HepG2 (cell line): ENCODE measurements at regions not wholly inside any gene's neighbourhood (a gene's known extent, or its start where the extent isn't known, plus 50 kb on each side); places are given as distances from the start of the nearest gene placed in this dataset.

ENCODE experiments used
- ATAC-seq: fragments of 200-7000 bp; cut with Tn5 transposase; 3 replicates; pipeline ENCODE4 v1.9.1; 2020; ENCODE audit warnings: mild to moderate bottlenecking, moderate library complexity
- BruUV-seq: library from RNA; stranded (reverse); fragments of 400-500 nt; replicated peaks from 2 replicates; lab custom pipeline; 2021; lab: Mats Ljungman, UMichigan
- CTCF ChIA-PET: fragments of 300-600 bp; formaldehyde crosslinking; extraction: SDS; loops from one replicate; lab custom pipeline; 2021; ENCODE audit warnings: low total read pairs, inconsistent platforms, low intra/inter-chr PET ratio; lab: Yijun Ruan, JAX
- POLR2A ChIA-PET: fragments of 350-600 bp; sonication (Branson Sonifier 250); formaldehyde crosslinking; loops from one replicate; lab custom pipeline; 2020; ENCODE audit warnings: antibody characterized with exemption, inconsistent platforms; lab: Yijun Ruan, JAX
- DNase-seq: peaks from one replicate; pipeline ENCODE4 v3.0.0-alpha.2; 2015; ENCODE audit warnings: low spot score
- FAIRE-seq: peaks from 3 replicates; lab custom pipeline; 2011; peaks lifted over from hg19 to GRCh38; lab: Jason Lieb, UNC
- H2AFZ ChIP-seq: one replicate; pipeline ENCODE4 v1.6.1; 2011; ENCODE audit warnings: low read length, inconsistent platforms
- H3K27ac ChIP-seq: fragments of 300-600 bp; 3 replicates; pipeline ENCODE4 v1.8.0; 2011; ENCODE audit warnings: mixed run types, mild to moderate bottlenecking, mixed read lengths, low read length, inconsistent platforms; ENCODE audit not compliant: insufficient read depth; ENCODE audit errors: extremely low read length
- H3K27me3 ChIP-seq, 2 experiments: fragments of 200-600 bp in 1 of 2; 2 replicates in 1 of 2; 3 replicates in 1 of 2; pipeline versions ENCODE4 v1.6.0 to v1.8.0; 2011; ENCODE audit warnings: low read length in 2 of 2, mild to moderate bottlenecking in 2 of 2, moderate library complexity in 2 of 2, inconsistent platforms in 1 of 2; ENCODE audit not compliant: insufficient read depth in 2 of 2, control insufficient read depth in 1 of 2
- H3K36me3 ChIP-seq, 2 experiments: fragments of 200-600 bp in 1 of 2; replicated peaks in 1 of 2; 2 replicates in 1 of 2; 3 replicates in 1 of 2; pipeline versions ENCODE4 v1.5.1 to v1.8.0; 2011; ENCODE audit warnings: low read length in 2 of 2, inconsistent platforms in 1 of 2; ENCODE audit not compliant: insufficient read depth in 2 of 2, control insufficient read depth in 1 of 2
- H3K4me1 ChIP-seq: 2 replicates; pipeline ENCODE4 v1.5.1; 2012; ENCODE audit warnings: low read length, inconsistent platforms; ENCODE audit not compliant: insufficient read depth
- H3K4me2 ChIP-seq: 2 replicates; pipeline ENCODE4 v1.6.0; 2011; ENCODE audit warnings: low read depth, low read length, inconsistent platforms
- H3K4me3 ChIP-seq, 3 experiments: fragments of 200-600 bp in 1 of 3; sonication (generic), shearing (Covaris generic) in 1 of 3; replicated peaks in 1 of 3; 2 replicates each; pipeline ENCODE4 v1.5.1; 2011 to 2016; ENCODE audit warnings: low read length in 3 of 3, inconsistent platforms in 2 of 3, low read depth in 2 of 3, mild to moderate bottlenecking in 2 of 3, control low read depth in 1 of 3, mixed read lengths in 1 of 3; ENCODE audit not compliant: insufficient read depth in 1 of 3
- H3K79me2 ChIP-seq: one replicate; pipeline ENCODE4 v1.6.1; 2011; ENCODE audit warnings: low read length, inconsistent platforms; ENCODE audit not compliant: insufficient read depth
- H3K9ac ChIP-seq: 2 replicates; pipeline ENCODE4 v1.6.0; 2011; ENCODE audit warnings: mild to moderate bottlenecking, low read depth, low read length, inconsistent platforms; ENCODE audit not compliant: insufficient read depth
- H3K9me3 ChIP-seq: 2 replicates; pipeline ENCODE4 v1.5.1; 2012; ENCODE audit warnings: mild to moderate bottlenecking, low read length
- H4K20me1 ChIP-seq: 2 replicates; pipeline ENCODE4 v1.6.0; 2011; ENCODE audit warnings: inconsistent platforms, mild to moderate bottlenecking, low read length, moderate library complexity; ENCODE audit not compliant: insufficient read depth
- ELF3 ChIP-seq: IDR thresholded peaks from 2 replicates; pipeline ENCODE4 v1.6.1; 2016; ENCODE audit warnings: missing genetic modification reagents, missing compliant biosample characterization
- GATA4 ChIP-seq: sonication (generic); IDR thresholded peaks from 2 replicates; pipeline ENCODE4 v1.6.1; 2016; ENCODE audit warnings: antibody characterized with exemption, low read depth, borderline replicate concordance
- LCORL ChIP-seq, 2 experiments: fragments of 450-650 bp in 1 of 2; sonication (generic) in 1 of 2; formaldehyde crosslinking in 1 of 2; IDR thresholded peaks; 2 replicates each; pipeline versions ENCODE4 v1.5.0 to v1.6.1; 2017 to 2020; ENCODE audit warnings: antibody characterized with exemption in 1 of 2, missing genetic modification reagents in 1 of 2
- MED13 ChIP-seq: sonication (generic); formaldehyde crosslinking; IDR thresholded peaks from 2 replicates; pipeline ENCODE4 v1.5.0; 2020; ENCODE audit warnings: missing genetic modification reagents
- NFE2 ChIP-seq: sonication (generic); formaldehyde crosslinking; IDR thresholded peaks from 2 replicates; pipeline ENCODE4 v1.4.0; 2020; ENCODE audit warnings: missing genetic modification reagents
- NKX3-1 ChIP-seq: sonication (generic); formaldehyde crosslinking; IDR thresholded peaks from 2 replicates; pipeline ENCODE4 v1.5.0; 2020; ENCODE audit warnings: missing genetic modification reagents
- NR2F6 ChIP-seq, 2 experiments: IDR thresholded peaks; 2 replicates each; pipeline ENCODE4 v1.6.1; 2016; ENCODE audit warnings: antibody characterized with exemption in 1 of 2, mild to moderate bottlenecking in 1 of 2
- PTBP1 ChIP-seq: fragments of 200-400 bp; formaldehyde crosslinking; IDR thresholded peaks from 2 replicates; pipeline ENCODE4 v1.6.1; 2018; ENCODE audit warnings: low read length, low read depth; ENCODE audit not compliant: poor library complexity, severe bottlenecking
- ZNF335 ChIP-seq: sonication (generic); formaldehyde crosslinking; IDR thresholded peaks from 2 replicates; pipeline ENCODE4 v1.4.0; 2020; ENCODE audit warnings: missing genetic modification reagents
- ZNF33A ChIP-seq: sonication (generic); formaldehyde crosslinking; IDR thresholded peaks from 2 replicates; pipeline ENCODE4 v1.5.1; 2020; ENCODE audit warnings: missing genetic modification reagents, mild to moderate bottlenecking, moderate library complexity, borderline replicate concordance
- ZSCAN21 ChIP-seq: sonication (generic); formaldehyde crosslinking; IDR thresholded peaks from 2 replicates; pipeline ENCODE4 v1.8.0; 2022; ENCODE audit warnings: mild to moderate bottlenecking, missing genetic modification reagents, moderate library complexity, borderline replicate concordance
- WGBS: methylation state at CpG from one replicate; pipeline ENCODE4 v1.1.6; 2017; ENCODE audit warnings: low lambda C conversion rate; 5-methylcytosine and 5-hydroxymethylcytosine counted together
- in situ Hi-C: cut with HindIII; loops from 2 replicates; pipeline ENCODE4 v1.10.0; 2017; ENCODE audit warnings: low pct_unique_long_range_greater_than_20kb; ENCODE audit not compliant: extremely low pct_ligation_motif_present
- intact Hi-C: fragments of 100-400 bp; cut with micrococcal nuclease; formaldehyde crosslinking; loops from one replicate; pipeline ENCODE4 v1.10.0; 2022; ENCODE audit not compliant: unreplicated experiment
- TF ChIP-seq, protein P1 (sequence below): sonication (generic); formaldehyde crosslinking; IDR thresholded peaks from 2 replicates; pipeline ENCODE4 v1.4.0; 2020; ENCODE audit warnings: missing genetic modification reagents
- TF ChIP-seq, protein P2 (sequence below): sonication (generic); formaldehyde crosslinking; IDR thresholded peaks from 2 replicates; pipeline ENCODE4 v1.5.0; 2020; ENCODE audit warnings: mild to moderate bottlenecking, missing genetic modification reagents
- TF ChIP-seq, protein P3 (sequence below): sonication (generic); formaldehyde crosslinking; IDR thresholded peaks from 2 replicates; pipeline ENCODE4 v1.8.0; 2022; ENCODE audit warnings: mild to moderate bottlenecking, missing genetic modification reagents, moderate library complexity
- TF ChIP-seq, protein P4 (sequence below): sonication (generic); formaldehyde crosslinking; IDR thresholded peaks from 2 replicates; pipeline ENCODE4 v1.4.0; 2020; ENCODE audit warnings: mild to moderate bottlenecking, missing genetic modification reagents

DNA sequence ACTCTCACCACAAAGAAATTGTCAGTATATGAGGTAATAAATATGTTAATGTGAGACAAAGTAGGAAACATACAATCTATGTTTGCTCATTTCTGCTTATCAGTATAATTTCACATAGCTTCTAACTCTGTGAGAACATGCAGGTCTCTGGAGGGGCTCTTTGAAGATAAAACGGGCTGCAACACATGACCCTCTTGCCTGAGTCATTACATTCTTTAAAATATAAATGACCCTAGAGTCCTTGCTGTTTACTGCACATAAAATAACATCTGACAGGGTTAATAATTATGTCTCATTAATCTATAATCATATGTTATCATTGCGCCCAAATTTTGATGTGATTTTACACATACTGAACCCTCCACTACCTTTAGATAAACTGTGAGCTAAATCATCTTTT lies 681.5 kb downstream of the ARAP2 start (continued):
- TF ChIP-seq, protein P1, sequence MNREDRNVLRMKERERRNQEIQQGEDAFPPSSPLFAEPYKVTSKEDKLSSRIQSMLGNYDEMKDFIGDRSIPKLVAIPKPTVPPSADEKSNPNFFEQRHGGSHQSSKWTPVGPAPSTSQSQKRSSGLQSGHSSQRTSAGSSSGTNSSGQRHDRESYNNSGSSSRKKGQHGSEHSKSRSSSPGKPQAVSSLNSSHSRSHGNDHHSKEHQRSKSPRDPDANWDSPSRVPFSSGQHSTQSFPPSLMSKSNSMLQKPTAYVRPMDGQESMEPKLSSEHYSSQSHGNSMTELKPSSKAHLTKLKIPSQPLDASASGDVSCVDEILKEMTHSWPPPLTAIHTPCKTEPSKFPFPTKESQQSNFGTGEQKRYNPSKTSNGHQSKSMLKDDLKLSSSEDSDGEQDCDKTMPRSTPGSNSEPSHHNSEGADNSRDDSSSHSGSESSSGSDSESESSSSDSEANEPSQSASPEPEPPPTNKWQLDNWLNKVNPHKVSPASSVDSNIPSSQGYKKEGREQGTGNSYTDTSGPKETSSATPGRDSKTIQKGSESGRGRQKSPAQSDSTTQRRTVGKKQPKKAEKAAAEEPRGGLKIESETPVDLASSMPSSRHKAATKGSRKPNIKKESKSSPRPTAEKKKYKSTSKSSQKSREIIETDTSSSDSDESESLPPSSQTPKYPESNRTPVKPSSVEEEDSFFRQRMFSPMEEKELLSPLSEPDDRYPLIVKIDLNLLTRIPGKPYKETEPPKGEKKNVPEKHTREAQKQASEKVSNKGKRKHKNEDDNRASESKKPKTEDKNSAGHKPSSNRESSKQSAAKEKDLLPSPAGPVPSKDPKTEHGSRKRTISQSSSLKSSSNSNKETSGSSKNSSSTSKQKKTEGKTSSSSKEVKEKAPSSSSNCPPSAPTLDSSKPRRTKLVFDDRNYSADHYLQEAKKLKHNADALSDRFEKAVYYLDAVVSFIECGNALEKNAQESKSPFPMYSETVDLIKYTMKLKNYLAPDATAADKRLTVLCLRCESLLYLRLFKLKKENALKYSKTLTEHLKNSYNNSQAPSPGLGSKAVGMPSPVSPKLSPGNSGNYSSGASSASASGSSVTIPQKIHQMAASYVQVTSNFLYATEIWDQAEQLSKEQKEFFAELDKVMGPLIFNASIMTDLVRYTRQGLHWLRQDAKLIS (CRISPR knock-in tag) = no peak
- TF ChIP-seq, protein P2, sequence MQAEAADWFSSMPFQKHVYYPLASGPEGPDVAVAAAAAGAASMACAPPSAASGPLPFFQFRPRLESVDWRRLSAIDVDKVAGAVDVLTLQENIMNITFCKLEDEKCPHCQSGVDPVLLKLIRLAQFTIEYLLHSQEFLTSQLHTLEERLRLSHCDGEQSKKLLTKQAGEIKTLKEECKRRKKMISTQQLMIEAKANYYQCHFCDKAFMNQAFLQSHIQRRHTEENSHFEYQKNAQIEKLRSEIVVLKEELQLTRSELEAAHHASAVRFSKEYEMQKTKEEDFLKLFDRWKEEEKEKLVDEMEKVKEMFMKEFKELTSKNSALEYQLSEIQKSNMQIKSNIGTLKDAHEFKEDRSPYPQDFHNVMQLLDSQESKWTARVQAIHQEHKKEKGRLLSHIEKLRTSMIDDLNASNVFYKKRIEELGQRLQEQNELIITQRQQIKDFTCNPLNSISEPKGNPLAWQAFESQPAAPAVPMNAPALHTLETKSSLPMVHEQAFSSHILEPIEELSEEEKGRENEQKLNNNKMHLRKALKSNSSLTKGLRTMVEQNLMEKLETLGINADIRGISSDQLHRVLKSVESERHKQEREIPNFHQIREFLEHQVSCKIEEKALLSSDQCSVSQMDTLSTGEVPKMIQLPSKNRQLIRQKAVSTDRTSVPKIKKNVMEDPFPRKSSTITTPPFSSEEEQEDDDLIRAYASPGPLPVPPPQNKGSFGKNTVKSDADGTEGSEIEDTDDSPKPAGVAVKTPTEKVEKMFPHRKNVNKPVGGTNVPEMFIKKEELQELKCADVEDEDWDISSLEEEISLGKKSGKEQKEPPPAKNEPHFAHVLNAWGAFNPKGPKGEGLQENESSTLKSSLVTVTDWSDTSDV = no peak
- TF ChIP-seq NFE2 (CRISPR knock-in tag) (no peak), ZSCAN21 (CRISPR knock-in tag) (no peak), ELF3 (CRISPR knock-in tag) (no peak)

DNA sequence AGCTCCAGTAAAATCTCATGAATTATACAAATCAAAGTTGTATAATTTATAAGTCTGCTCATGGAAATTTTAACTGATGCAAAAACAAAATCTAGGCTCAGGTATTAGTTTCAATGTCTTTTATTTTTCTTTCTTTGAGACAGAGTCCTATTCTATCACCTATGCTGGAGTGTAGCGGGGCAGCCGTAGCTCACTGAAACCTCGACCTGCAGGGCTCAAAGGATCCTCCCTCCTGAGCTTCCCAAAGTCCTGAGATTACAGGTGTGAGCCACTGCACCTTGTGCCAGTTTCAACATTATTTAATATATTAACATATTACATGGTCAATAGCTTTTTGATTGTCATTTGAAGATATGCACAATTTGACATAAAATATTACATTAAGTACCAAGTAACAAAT lies 678.7 kb downstream of the ARAP2 start:
- Histone ChIP-seq H3K9ac (no peak overlapping the region), H2AFZ (no peak overlapping the region), H3K4me3 (no peak overlapping the region), H3K9me3 (no peaks in the 10 kb centered on the region), H3K4me1 (no peaks in the 10 kb centered on the region), H3K4me2 (no peak overlapping the region), H3K79me2 (no peaks in the 10 kb centered on the region), H3K27ac (no peak overlapping the region), H4K20me1 (no peaks in the 10 kb centered on the region), H3K27me3 (no peaks in the 10 kb centered on the region), H3K36me3 (no peaks in the 10 kb centered on the region)
- DNase-seq (no peak), ATAC-seq (no peak), FAIRE-seq (no peak)
- CTCF ChIA-PET = no interaction called here
- in situ Hi-C loops = no loop called here
- WGBS = 0% methylated on average over 3 of the region's 3 CpGs
- intact Hi-C loops = no loop called here
- no TSS peak for BruUV-seq
- POLR2A ChIA-PET = no interaction called here
- TF ChIP-seq NKX3-1 (CRISPR knock-in tag) (no peak), LCORL (IDR thresholded peaks at IDR 0.05) (no peak), LCORL (CRISPR knock-in tag; IDR thresholded peaks at IDR 0.05) (no peak), ZNF335 (CRISPR knock-in tag) (no peak), NR2F6 (IDR thresholded peaks at IDR 0.05) (no peak), NR2F6 (CRISPR knock-in tag; IDR thresholded peaks at IDR 0.05) (no peak), MED13 (CRISPR knock-in tag) (no peak), PTBP1 (no peak), ZNF33A (no peak), GATA4 (no peak)
- TF ChIP-seq, protein P3, sequence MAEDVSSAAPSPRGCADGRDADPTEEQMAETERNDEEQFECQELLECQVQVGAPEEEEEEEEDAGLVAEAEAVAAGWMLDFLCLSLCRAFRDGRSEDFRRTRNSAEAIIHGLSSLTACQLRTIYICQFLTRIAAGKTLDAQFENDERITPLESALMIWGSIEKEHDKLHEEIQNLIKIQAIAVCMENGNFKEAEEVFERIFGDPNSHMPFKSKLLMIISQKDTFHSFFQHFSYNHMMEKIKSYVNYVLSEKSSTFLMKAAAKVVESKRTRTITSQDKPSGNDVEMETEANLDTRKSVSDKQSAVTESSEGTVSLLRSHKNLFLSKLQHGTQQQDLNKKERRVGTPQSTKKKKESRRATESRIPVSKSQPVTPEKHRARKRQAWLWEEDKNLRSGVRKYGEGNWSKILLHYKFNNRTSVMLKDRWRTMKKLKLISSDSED (CRISPR knock-in tag) = no peak
- TF ChIP-seq, protein P4, sequence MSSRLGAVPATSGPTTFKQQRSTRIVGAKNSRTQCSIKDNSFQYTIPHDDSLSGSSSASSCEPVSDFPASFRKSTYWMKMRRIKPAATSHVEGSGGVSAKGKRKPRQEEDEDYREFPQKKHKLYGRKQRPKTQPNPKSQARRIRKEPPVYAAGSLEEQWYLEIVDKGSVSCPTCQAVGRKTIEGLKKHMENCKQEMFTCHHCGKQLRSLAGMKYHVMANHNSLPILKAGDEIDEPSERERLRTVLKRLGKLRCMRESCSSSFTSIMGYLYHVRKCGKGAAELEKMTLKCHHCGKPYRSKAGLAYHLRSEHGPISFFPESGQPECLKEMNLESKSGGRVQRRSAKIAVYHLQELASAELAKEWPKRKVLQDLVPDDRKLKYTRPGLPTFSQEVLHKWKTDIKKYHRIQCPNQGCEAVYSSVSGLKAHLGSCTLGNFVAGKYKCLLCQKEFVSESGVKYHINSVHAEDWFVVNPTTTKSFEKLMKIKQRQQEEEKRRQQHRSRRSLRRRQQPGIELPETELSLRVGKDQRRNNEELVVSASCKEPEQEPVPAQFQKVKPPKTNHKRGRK (CRISPR knock-in tag) = no peak
